HUES6 (cell line): ENCODE measurements at regions not wholly inside any gene's neighbourhood (a gene's known extent, or its start where the extent isn't known, plus 50 kb on each side); places are given as distances from the start of the nearest gene placed in this dataset.
"Not testable (repeated sequence)": the region's sequence is repeated elsewhere in the genome, so short reads cannot be mapped to it uniquely, and the experiment has no call there.

Source experiments
- H3K27ac ChIP-seq: 2 replicates; pipeline ENCODE4 v1.7.0; 2013; ENCODE audit warnings: low read depth, mild to moderate bottlenecking, low read length, inconsistent platforms
- H3K27me3 ChIP-seq: 2 replicates; pipeline ENCODE4 v1.6.1; 2013; ENCODE audit warnings: low read length; ENCODE audit not compliant: control insufficient read depth, insufficient read depth
- H3K36me3 ChIP-seq: 2 replicates; pipeline ENCODE4 v1.6.1; 2013; ENCODE audit warnings: low read length; ENCODE audit not compliant: control insufficient read depth, insufficient read depth
- H3K4me1 ChIP-seq: 2 replicates; pipeline ENCODE4 v1.6.1; 2013; ENCODE audit warnings: low read length; ENCODE audit not compliant: control insufficient read depth, insufficient read depth
- H3K4me3 ChIP-seq: 2 replicates; pipeline ENCODE4 v1.5.1; 2013; ENCODE audit warnings: low read depth, low read length
- H3K9ac ChIP-seq: one replicate; pipeline ENCODE4 v1.6.1; 2013; ENCODE audit warnings: mild to moderate bottlenecking, low read length
- H3K9me3 ChIP-seq: 2 replicates; pipeline ENCODE4 v1.6.1; 2013; ENCODE audit warnings: low read depth, low read length; ENCODE audit not compliant: control insufficient read depth, insufficient read depth

DNA sequence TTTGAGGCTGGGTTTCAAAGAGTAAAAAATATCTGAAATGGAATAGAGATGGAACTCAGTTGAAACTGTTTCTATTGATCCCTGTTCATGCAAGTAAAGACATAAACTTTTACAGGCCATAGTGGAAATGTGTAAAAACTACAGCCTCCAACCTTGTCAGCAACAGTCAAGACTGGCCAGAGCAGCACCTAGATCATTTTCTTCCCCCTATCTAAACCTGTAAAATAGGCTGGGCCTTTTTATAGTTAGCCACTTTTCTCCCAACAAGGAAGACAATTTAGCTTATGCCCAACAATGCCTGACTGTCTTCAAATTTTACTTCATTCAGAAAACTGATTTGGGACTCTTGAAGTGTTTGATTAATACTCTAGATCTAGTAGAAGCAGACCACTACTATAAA, 91.5 kb upstream of the CMC1 start:
- Histone ChIP-seq H3K36me3 (no peaks in the 10 kb centered on the region), H3K27me3 (no peaks in the 10 kb centered on the region), H3K4me1 (no peaks in the 10 kb centered on the region), H3K9ac (no peak overlapping the region), H3K4me3 (no peak overlapping the region), H3K27ac (no peak overlapping the region), H3K9me3 (peaks cover 5% of the 10 kb centered on the region)

DNA sequence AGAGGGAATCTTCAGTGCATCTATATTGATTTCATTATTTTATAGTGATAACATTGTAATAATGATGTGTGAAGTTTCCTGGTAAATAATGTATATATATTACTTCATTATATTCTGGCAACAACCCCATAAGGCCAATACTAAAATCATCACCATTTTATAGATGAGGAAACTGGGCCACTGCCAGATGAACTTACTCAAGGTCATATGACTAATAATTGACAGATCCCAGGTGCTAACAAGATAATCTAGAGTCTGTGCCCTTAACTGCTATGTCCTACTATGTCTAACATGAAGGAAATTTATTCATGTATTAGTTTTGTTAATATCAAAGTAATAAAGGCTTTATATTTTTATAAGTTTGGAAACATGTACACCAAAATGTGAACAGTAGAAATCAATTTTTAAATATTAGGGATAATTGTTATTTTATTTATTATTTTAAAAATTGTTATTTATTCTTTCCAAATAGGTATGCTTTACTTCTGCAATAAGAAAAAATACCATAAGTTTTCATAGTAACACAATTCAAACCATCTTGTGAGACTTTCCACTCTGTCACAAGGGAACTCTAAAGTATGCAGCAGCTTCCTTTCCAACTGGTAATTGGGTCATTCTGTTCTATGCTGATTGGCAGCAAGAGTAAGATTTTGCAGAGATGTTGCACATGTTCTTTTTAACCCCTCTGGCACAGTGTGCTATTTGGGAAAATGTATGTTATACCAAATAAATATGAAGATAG, 90.8 kb upstream of the CMC1 start:
- no peaks in the 10 kb centered on the region for H3K27me3 ChIP-seq
- no peak overlapping the region for H3K4me3 ChIP-seq

DNA sequence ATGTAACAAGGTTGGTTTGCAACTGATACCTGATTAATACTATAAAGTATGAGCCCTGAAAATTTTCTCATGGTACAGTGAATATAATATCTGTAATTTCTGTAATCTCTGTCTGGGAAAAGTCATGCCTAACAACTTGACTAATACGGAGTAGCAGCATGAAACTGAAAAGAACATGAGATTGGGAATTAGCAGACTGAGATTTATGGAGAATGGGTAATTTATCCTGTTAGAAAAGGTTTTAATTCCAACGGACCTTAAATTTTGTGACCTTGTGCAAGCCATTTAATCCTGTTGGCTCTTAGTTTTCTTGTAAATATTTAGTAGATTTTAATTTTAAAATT, 90.2 kb upstream of the CMC1 start:
- Histone ChIP-seq H3K36me3 (no peaks in the 10 kb centered on the region), H3K27me3 (no peaks in the 10 kb centered on the region), H3K9ac (no peak overlapping the region), H3K27ac (no peak overlapping the region), H3K9me3 (peaks cover 5% of the 10 kb centered on the region), H3K4me3 (no peak overlapping the region), H3K4me1 (no peaks in the 10 kb centered on the region)

More for the DNA sequence above, 90.8 kb upstream of the CMC1 start:
- Histone ChIP-seq H3K4me1 (no peaks in the 10 kb centered on the region), H3K9ac (no peak overlapping the region), H3K36me3 (no peaks in the 10 kb centered on the region), H3K27ac (no peak overlapping the region), H3K9me3 (peaks cover 5% of the 10 kb centered on the region)

DNA sequence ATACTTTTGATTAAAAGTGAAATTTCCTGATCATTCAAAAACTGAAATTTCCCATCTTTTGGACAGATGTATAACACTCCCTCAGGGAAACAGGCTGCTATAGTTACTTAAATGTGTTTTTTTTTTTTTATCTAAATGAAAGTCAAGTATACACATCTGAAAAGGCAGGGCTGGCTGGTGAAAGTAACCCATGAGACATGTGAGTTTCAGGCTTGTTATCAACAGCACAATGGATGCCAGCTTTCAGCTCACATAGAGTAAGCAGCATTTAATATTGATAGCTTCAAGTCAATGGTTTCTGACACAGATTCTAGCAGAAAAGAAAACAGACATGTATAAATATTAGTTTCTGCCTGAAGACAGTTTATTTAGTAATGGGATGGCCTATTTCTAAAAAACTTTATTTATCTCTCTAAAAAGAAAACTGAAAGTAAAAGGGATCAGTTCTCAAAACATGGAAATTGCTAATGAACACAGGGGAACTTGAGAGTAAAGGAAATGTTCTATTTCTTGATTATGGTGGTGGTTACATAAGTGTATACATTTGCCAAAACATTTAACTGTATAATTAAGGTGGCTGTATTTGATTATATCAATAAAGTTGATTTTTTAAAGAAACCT, 89.7 kb upstream of the CMC1 start:
- no peaks in the 10 kb centered on the region for H3K4me1 ChIP-seq
- no peaks in the 10 kb centered on the region for H3K36me3 ChIP-seq
- no peaks in the 10 kb centered on the region for H3K27me3 ChIP-seq
- no peak overlapping the region for H3K27ac ChIP-seq
- H3K9me3 ChIP-seq = peaks cover 5% of the 10 kb centered on the region
- no peak overlapping the region for H3K4me3 ChIP-seq
- H3K9ac ChIP-seq = no peak overlapping the region

DNA sequence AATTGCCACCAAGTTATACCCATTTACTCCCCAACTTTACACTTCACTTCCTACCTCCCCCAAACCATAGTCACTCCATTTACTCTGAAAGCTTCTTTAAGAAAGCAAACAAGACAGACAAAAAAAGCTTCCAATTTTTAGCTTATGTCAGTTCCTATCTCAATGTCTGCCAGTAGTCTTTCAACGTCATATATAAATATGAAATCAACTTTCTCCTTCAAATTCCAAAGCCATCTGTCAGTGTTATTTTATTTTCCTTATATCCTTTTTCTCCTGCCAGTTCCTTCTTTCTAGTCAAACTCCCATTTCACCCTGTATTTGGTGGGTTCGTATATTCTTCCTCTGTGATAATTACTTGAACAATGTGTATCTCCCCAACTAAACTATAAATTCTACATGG, 85.8 kb upstream of the CMC1 start:
- Histone ChIP-seq H3K4me3 (no peak overlapping the region), H3K27me3 (no peaks in the 10 kb centered on the region), H3K27ac (no peak overlapping the region), H3K36me3 (no peaks in the 10 kb centered on the region), H3K4me1 (no peaks in the 10 kb centered on the region), H3K9me3 (peaks cover 5% of the 10 kb centered on the region), H3K9ac (no peak overlapping the region)

DNA sequence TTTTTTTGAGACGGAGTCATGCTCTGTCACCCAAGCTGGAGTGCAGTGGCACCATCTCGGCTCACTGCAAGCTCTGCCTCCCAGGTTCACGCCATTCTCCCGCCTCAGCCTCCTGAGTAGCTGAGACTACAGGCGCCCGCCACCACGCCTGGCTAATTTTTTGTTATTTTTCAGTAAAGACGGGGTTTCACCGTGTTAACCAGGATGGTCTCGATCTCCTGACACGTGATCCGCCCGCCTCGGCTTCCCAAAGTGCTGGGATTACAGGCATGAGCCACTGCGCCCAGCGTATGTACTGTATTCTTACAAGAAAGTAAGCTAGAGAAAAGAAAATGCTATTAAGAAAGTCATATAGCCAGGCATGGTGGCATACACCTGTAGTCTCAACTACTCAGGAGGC, 84.8 kb upstream of the CMC1 start:
- not testable (repeated sequence) for H3K9ac ChIP-seq, H3K27me3 ChIP-seq

DNA sequence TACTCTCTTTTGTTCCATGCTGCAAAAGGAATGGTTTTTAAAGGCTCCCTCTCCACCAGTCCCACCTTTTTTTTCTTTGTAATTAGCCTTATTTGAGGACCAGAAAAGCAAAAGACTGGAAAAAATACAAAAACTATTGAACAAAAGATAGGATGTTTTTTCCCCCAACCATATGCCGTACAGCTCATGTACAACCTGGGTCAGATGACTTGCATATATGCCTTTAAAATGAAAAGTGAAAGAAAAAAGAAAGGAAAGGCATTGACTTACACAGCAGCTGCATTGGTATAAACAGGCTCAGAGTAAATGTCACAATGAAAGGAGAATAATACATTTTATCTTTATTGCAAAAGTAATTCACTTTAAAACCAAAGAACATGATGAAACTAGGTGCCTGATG, 69.5 kb upstream of the CMC1 start:
- Histone ChIP-seq H3K9me3 (no peaks in the 10 kb centered on the region), H3K4me1 (no peaks in the 10 kb centered on the region), H3K27me3 (no peaks in the 10 kb centered on the region), H3K27ac (no peak overlapping the region), H3K4me3 (no peak overlapping the region), H3K36me3 (no peaks in the 10 kb centered on the region), H3K9ac (no peak overlapping the region)

More for the DNA sequence above, 84.8 kb upstream of the CMC1 start:
- not testable (repeated sequence) for H3K27ac ChIP-seq, H3K9me3 ChIP-seq, H3K4me3 ChIP-seq, H3K4me1 ChIP-seq, H3K36me3 ChIP-seq

DNA sequence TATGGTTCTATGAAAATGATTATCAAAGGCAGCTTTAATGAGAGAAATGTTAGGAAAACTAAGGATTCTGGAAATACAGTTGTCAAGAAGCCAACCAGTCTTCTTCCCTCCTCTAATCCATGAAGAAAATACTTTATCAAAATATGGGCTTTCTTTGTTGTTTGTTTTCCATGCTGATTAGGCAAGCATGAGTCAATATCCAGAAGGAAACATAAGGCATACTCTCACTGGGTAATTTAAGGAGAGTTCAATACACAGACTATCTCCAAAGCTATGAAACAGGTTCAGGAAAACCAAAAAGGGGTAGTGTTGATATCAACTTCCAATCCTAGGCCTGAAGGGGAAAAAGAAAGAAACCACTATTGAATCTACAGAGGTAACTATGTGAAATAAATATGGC, 68.7 kb upstream of the CMC1 start:
- Histone ChIP-seq H3K9ac (no peak overlapping the region), H3K4me3 (no peak overlapping the region), H3K36me3 (no peaks in the 10 kb centered on the region), H3K4me1 (no peaks in the 10 kb centered on the region), H3K27ac (no peak overlapping the region), H3K27me3 (no peaks in the 10 kb centered on the region), H3K9me3 (no peaks in the 10 kb centered on the region)

DNA sequence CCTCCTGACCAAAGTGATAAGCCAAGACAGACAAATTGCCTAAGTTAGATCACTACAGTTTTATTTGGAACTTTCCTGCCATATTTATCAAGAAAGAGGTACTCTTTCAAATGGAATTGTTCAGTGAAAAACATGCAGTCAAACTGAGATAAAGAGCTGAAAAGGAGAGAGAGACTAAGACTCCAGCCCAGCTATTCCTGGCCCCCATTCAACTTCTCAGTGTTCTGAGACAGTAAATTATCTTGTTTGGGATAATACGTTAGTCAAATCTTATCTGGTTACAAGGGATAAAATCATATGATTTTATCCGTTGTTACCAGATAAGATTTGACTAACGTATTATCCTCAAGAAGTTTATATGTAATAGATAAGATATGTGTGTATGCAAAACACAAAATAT, 67.6 kb upstream of the CMC1 start:
- Histone ChIP-seq H3K9ac (no peak overlapping the region), H3K9me3 (no peaks in the 10 kb centered on the region), H3K27ac (no peak overlapping the region), H3K4me1 (no peaks in the 10 kb centered on the region), H3K36me3 (no peaks in the 10 kb centered on the region), H3K27me3 (no peaks in the 10 kb centered on the region), H3K4me3 (no peak overlapping the region)

DNA sequence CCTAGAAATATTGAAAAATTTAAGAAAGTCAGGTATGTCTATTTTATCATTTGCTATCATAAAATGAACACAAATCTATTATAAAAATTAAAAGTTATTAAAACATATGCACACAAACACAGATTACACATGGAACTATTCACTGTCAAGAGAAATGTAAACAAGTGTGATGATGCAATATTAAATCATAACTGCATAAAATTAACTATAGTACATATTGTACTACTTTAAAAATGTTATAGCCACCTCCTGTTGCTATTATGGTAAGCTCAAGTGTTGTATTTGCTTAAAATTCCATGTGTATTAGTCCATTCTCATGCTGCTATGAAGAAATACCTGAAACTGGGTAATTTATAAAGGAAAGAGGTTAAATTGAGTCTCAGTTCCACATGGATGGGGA, 54.7 kb upstream of the CMC1 start:
- H3K4me3 ChIP-seq = no peak overlapping the region
- no peaks in the 10 kb centered on the region for H3K27me3 ChIP-seq
- no peak overlapping the region for H3K27ac ChIP-seq
- no peaks in the 10 kb centered on the region for H3K9me3 ChIP-seq
- H3K36me3 ChIP-seq = no peaks in the 10 kb centered on the region
- no peak overlapping the region for H3K9ac ChIP-seq
- H3K4me1 ChIP-seq = no peaks in the 10 kb centered on the region

DNA sequence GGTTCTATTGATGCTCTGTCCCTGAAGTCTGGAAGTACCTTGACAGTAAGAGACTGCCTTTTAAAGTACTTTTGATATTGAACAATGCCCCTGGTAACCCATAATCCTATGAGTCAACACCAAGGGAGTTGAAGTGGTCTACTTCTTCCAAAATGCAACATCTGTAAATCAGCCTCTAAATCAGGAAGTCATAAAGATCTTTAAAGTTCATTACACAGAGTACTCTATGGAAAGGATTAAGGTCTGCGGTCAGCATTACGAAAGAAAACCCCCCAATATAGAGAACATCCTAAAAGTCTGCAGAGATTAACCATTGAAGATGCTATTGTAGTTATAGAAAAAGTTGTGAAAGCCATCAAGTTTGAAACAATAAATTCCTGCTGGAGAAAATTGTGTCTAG, 52.7 kb upstream of the CMC1 start:
- Histone ChIP-seq H3K27ac (no peak overlapping the region), H3K9ac (no peak overlapping the region), H3K4me1 (no peaks in the 10 kb centered on the region), H3K27me3 (no peaks in the 10 kb centered on the region), H3K36me3 (no peaks in the 10 kb centered on the region), H3K4me3 (no peak overlapping the region), H3K9me3 (no peaks in the 10 kb centered on the region)
